ENCODE measurements at regions not wholly inside any gene's neighbourhood (a gene's known extent, or its start where the extent isn't known, plus 50 kb on each side); places are given as distances from the start of the nearest gene placed in this dataset.

- DNase-seq (ENCODE audit: low spot score), result no peak
Observed at GRCh38 chr5:124584991-124585715, 161.3 kb downstream of the ZNF608 start.

- DNase-seq (ENCODE audit: low spot score), result peak; percentile 80
Observed at GRCh38 chr5:124583469-124584350, 162.7 kb downstream of the ZNF608 start.

DNA sequence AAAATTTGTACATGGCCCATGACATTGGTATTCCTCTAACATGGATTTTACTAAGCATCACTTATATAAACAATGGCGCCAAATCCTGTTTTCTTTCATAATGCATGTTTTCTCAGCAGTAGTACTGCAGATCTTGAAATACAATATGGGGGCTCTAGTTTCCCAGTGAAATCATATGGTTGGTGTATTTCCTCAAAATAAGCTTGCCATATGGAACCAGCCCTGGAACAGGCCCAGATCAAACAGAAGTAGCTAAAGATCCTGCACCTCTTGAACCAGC is 163.9 kb downstream of the ZNF608 start:
- DNase-seq (ENCODE audit: low spot score), result no peak

DNA sequence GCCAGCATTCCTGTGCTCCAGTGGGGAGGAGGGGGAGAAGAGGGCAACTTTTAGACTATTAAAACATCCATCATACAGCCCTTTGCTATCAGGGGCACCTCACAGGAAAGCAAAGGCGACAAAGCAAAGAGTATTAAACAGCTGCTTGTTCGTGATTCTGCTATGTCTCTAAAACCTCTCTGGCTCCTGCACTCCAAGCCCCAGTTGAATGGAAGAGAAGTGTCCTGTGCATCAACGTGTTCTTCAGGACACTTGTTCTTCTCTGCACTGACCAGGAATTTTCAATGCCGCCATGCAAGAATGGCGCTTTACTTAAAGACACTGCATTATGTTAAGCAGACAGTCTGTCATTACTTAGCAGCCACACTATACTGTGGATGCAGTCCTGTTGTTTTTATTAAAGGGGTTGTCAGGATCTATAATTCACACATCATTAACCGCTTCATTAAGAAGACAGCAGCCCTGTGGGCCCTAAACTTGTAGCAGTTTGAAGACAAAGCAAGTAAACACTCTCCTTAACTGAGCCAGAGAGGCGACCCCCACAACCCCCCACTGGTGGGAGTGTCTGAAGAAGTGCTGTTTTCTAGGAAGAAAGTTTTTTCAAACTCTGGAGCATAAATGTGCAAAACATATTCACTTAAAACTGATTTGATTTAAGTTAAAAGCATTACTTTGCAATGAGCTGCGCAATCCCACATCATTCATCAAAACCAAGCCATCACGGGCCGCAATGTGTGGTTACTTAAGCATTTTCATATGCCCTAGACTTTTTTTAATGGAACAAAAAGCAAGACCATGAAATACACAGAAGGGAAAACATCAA is 164.5 kb downstream of the ZNF608 start:
- DNase-seq (ENCODE audit: low spot score), result no peak

DNA sequence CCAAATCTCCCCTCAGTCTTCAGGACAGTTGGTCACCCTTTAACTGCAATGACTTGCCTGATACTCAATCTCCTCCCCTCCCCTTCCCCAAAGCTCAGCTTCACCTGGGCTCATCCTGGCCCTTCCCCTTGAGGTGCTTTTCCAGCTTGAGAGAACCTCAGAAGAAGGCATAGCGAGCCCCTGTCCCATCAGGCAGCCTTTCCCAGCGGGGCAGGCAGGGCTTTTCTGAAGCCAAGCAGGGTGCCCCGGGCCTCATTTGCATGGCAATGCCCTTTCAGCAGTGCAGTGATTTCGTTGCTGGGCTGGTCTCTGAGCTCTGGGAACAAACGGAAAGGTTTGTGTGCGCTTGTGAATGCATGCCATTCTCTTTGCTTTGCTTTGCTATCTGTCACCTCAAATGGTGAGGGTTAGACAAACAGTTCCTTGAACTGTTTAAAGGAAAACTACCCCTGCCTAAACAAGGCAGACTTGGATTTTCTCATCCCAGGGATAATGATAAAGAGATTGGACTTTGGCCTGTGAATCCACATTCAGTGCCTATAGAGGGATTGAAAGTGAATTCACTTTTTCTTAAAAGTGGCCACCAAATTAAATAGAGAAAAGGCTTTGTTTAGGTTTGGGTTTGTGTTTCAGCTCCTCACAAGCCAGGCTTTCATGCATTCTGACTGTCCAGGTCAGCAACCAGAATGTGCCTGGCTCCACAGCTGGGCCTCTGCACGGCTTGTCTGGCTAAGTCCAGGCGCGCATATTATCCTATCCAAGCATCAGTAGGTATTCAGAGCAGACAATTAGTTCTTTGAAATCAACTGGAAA is 165.3 kb downstream of the ZNF608 start:
- no peak for DNase-seq (ENCODE audit: low spot score)

DNA sequence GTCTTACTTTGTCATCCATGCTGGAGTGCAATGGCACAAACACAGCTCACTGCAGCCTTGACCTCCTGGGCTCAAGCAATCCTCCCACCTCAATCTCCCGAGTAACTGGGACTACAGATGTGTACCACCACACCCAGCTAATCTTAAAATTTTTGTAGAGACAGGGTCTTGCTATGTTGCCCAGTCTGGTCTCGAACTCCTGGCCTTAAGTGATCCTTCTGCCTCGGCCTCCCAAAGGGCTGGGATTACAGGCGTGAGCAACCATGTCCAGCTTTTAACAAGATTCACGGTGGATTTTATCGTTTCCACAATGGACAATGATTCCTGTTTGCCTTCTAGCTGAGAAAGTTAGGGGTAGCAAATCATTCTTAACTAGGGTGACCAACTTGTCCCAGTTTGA is 165.9 kb downstream of the ZNF608 start:
- DNase-seq (ENCODE audit: low spot score), result no peak

- DNase-seq (ENCODE audit: low spot score), result no peak
Observed at GRCh38 chr5:124576848-124577409, 169.5 kb downstream of the ZNF608 start.

DNA sequence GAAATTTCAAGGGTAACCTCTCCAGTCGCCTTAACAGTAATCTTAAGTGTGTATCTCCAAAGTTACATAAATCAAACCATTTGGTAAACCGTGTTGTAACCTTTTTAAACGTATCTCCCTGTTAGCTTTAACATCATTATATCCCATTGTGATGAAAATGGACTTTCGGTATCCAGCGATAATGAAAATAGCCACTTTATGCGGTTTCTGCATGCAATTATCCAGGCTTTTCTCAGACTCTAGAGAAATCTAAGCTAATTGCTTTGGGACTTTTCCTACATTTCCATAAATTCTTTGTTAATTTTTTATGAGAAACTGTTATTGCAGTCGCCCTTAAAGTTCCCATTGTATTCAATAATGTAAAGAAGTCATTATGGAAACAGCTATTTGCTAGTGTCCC is 170.7 kb downstream of the ZNF608 start:
- DNase-seq (ENCODE audit: low spot score), result no peak

DNA sequence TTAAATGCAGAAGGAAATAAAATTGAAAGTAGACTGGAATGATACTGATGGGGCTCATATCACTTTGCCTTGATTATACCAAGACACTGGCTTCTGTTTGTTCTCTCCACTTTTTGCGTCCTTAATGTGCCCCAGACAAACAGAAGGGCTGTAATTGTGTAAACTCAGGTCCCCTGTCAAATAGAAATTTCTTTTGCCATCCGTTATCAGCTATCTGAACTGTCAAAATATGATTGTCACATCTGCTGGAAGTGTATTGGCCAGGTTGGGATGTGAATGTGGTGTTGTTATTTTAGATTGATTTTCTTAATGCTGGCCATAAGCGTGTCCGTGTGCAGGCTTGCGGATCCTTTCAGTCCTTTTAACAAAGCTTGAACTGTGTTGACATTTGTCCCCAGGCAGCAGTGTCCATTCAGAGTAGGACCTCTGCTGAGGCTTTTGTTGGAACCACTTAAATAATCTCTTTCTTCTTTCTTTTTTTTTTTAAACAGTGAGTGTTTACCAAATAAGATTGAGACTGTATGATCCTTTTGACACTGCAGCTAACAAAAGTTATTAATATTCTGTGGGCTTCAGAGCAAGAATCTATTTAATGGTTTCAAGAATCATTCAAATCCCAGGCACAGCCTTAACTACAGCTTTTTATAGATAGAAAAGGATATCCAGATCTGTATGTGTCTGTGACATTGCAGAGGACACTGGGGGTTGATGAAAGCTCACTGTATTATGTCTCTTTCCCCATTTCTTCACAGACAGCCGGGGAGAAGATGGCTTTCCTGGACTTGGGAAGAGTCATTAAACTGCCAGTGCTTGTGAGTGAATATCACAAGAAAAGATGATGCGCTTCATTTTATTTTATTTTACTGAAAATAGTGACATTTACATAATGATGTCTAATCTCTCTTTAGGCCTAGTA is 171.7 kb downstream of the ZNF608 start:
- no peak for DNase-seq (ENCODE audit: low spot score)

- DNase-seq (ENCODE audit: low spot score), result no peak
Observed at GRCh38 chr5:124572971-124573370, 173.5 kb downstream of the ZNF608 start.

- no peak for DNase-seq (ENCODE audit: low spot score)
Observed at GRCh38 chr5:124570285-124571035, 176.0 kb downstream of the ZNF608 start.

DNA sequence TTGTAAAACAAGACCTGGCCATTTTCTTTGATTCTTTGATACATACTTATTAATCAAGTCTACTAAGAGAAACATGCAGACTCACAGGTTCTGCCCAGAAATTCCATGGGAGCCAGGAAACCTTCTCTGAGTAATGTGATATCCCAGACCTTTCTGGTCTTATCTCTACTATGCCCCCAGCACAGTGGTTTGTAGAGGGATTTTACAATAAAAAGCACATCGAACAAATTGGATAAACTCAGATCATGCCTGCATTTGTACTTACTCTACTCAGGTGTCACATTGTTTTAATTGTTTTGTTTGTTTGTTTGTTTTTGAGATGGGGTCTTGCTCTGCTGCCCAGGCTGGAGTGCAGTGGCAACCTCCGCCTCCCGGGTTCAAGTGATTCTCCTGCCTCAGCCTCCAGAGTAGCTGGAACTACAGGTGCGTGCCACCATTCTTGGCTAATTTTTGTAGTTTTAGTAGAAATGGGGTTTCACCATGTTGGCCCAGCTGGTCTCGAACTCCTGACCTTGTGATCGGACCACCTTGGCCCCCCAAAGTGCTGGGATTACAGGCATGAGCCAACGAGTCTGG is 179.5 kb downstream of the ZNF608 start:
- DNase-seq (ENCODE audit: low spot score), result no peak

GRCh38 chr5:124561451-124561850 is 185.0 kb downstream of the ZNF608 start:
- DNase-seq (ENCODE audit: low spot score), result peak; percentile 35

- no peak for DNase-seq (ENCODE audit: low spot score)
Observed at GRCh38 chr5:124560370-124560769, 186.1 kb downstream of the ZNF608 start.

DNA sequence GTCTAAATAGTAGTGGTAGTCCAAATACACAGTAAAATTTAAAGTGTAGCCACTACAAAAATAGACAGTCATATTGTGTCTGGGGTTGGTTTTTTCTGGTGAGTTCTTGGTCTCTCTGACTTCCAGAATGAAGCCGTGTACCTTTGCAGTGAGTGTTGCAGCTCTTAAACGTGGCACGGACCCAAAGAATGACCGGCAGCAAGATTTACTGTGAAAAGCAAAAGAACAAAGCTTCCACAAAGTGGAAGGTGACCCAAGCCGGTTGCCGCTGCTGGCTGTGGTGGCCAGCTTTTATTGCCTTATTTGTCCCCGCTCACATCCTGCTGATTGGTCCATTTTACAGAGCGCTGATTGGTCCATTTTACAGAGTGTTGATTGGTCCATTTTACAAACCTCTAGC is 188.7 kb downstream of the ZNF608 start:
- DNase-seq (ENCODE audit: low spot score), result no peak

DNA sequence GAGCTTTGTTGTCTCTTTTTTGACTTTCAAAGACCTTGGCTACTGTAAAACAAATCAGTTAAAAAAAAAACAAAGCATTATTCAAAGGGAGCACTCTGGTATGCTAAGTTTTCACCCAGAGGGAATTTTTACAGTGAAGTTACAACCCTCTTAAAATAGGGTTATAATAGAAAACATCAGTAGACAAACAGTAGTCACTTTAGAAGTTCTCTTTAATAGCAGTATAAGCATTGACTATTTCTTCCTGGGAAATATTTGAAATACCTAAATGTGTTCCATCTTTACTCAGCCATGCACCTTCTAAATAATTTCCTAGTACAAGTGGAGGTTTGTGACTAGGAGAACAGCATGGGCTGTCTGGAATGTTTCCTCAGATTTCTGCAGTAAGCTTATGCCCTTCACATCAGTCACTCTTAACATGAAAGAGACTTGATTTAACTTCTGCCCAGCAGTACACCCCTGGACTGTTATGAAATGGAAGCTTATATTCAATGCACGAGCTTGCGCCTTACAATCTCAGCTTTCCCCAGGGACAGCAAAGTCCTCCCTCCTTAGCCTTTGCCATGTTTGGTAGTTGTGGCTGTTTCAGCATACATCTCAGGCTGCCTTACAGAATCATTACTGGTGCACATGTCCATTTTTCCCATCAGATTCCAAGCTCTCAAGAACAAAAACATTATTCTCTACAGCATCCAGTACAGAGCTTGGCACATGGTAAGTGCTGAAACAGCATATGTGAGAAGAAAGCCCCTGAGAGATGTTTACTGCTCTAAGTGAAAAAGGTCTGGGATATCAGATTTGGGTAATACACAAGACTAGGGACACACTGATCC is 191.5 kb downstream of the ZNF608 start:
- no peak for DNase-seq (ENCODE audit: low spot score)

DNA sequence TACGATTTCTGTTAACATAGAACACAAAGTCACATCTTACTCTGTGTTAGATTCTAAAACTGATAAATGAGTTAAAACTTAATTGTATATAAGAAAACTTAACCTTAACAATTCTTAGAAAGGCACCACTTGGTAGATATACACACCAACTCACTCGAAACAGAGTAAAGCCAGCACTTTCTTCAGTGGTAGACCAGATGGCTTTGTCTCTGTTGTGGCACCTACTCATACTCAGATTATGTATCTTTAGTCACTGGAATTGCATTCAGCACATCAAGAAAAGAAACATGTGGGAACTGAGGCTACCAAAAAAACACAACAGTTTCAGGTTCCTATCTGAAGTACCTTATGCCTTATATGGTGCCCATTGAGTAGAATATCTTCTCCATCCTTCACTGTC is 192.5 kb downstream of the ZNF608 start:
- no peak for DNase-seq (ENCODE audit: low spot score)

GRCh38 chr5:124552526-124552925 is 193.9 kb downstream of the ZNF608 start:
- no peak for DNase-seq (ENCODE audit: low spot score)

Measured in A172 (cell line).